T-helper 1 cell treated with Interleukin-12 subunit alpha and Interleukin-12 subunit beta and Interleukin-4 antibody, amounts not matched to agents 30 ng/mL and 1 ng/mL, for 36 hours (primary cell): ENCODE measurements at regions not wholly inside any gene's neighbourhood (a gene's known extent, or its start where the extent isn't known, plus 50 kb on each side); places are given as distances from the start of the nearest gene placed in this dataset.

Source experiments
- intact Hi-C: fragments of 100-400 bp; cut with micrococcal nuclease; formaldehyde crosslinking; loops from one replicate; pipeline ENCODE4 v1.15.1; 2024

GRCh38 chr6:163963205-163964120 lies 548.9 kb downstream of the QKI start:
- intact Hi-C loops = no loop called here

GRCh38 chr6:163962627-163963117 lies 548.2 kb downstream of the QKI start:
- intact Hi-C loops = no loop called here

- intact Hi-C loops = no loop called here
Measured at GRCh38 chr6:163960128-163960527, 545.6 kb downstream of the QKI start.

GRCh38 chr6:163958646-163959045 lies 544.1 kb downstream of the QKI start:
- intact Hi-C loops = loop anchor here (5.0 to 10.0 kb wide), 2 partner anchors 406 to 1234 kb away; partner anchors contain the start of genes PACRG and PRKN

GRCh38 chr6:163956571-163957407 lies 542.3 kb downstream of the QKI start:
- intact Hi-C loops = loop anchor here (1.0 to 10.0 kb wide), 6 partner anchors 404 to 1232 kb away; partner anchors contain the start of genes PACRG and PRKN

- intact Hi-C loops = loop anchor here (1.0 to 10.0 kb wide), 6 partner anchors 403 to 1231 kb away; partner anchors contain the start of genes PACRG and PRKN
Measured at GRCh38 chr6:163955756-163956155, 541.2 kb downstream of the QKI start.

- intact Hi-C loops = loop anchor here (5.0 to 10.0 kb wide), 2 partner anchors 403 to 1230 kb away; partner anchors contain the start of genes PACRG and PRKN
Measured at GRCh38 chr6:163955096-163955495, 540.6 kb downstream of the QKI start.

- intact Hi-C loops = loop anchor here (10.0 kb wide), 1 partner anchor 1229 kb away; the partner anchor contains the start of genes PACRG and PRKN
Measured at GRCh38 chr6:163954088-163954775, 539.7 kb downstream of the QKI start.

GRCh38 chr6:163952005-163952404 lies 537.5 kb downstream of the QKI start:
- intact Hi-C loops = loop anchor here (10.0 kb wide), 1 partner anchor 1227 kb away; the partner anchor contains the start of genes PACRG and PRKN

- intact Hi-C loops = loop anchor here (10.0 kb wide), 1 partner anchor 1227 kb away; the partner anchor contains the start of genes PACRG and PRKN
Measured at GRCh38 chr6:163951326-163951725, 536.8 kb downstream of the QKI start.

- intact Hi-C loops = loop anchor here (10.0 kb wide), 1 partner anchor 1225 kb away; the partner anchor contains the start of genes PACRG and PRKN
Measured at GRCh38 chr6:163950159-163950558, 535.6 kb downstream of the QKI start.

- intact Hi-C loops = no loop called here
Measured at GRCh38 chr6:163949431-163949830, 534.9 kb downstream of the QKI start.

GRCh38 chr6:163948250-163948649 lies 533.7 kb downstream of the QKI start:
- intact Hi-C loops = no loop called here

GRCh38 chr6:163947276-163947675 lies 532.8 kb downstream of the QKI start:
- intact Hi-C loops = no loop called here

GRCh38 chr6:163946437-163946836 lies 531.9 kb downstream of the QKI start:
- intact Hi-C loops = no loop called here

GRCh38 chr6:163945808-163946207 lies 531.3 kb downstream of the QKI start:
- intact Hi-C loops = no loop called here

- intact Hi-C loops = no loop called here
Measured at GRCh38 chr6:163944897-163945296, 530.4 kb downstream of the QKI start.

- intact Hi-C loops = no loop called here
Measured at GRCh38 chr6:163943607-163944385, 529.3 kb downstream of the QKI start.

GRCh38 chr6:163942790-163943189 lies 528.3 kb downstream of the QKI start:
- intact Hi-C loops = no loop called here

GRCh38 chr6:163941624-163941976 lies 527.1 kb downstream of the QKI start:
- intact Hi-C loops = no loop called here
